Activated T-helper 2 cell treated with anti-CD3 and anti-CD28 coated beads, Interferon-gamma antibody, Interleukin-2, Interleukin-4, amounts not matched to agents 10 μg/mL and 5 μg/mL and 100 μg/mL, durations not matched to agents 14 hours and 24 hours and 36 hours (primary cell): ENCODE measurements at regions not wholly inside any gene's neighbourhood (a gene's known extent, or its start where the extent isn't known, plus 50 kb on each side); places are given as distances from the start of the nearest gene placed in this dataset.
"Not testable (repeated sequence)": the region's sequence is repeated elsewhere in the genome, so short reads cannot be mapped to it uniquely, and the experiment has no call there.

Source experiments
- DNase-seq: peaks from one replicate; pipeline ENCODE4 v3.0.0; 2021; ENCODE audit warnings: low spot score
- H3K27ac Mint-ChIP-seq: one replicate; pipeline ENCODE4 v1.8.0; 2021; ENCODE audit warnings: mixed read lengths
- H3K27me3 Mint-ChIP-seq: one replicate; pipeline ENCODE4 v1.8.0; 2021; ENCODE audit warnings: low read depth, mixed read lengths
- H3K36me3 Mint-ChIP-seq: one replicate; pipeline ENCODE4 v1.8.0; 2021; ENCODE audit warnings: low read depth, mixed read lengths
- H3K4me1 Mint-ChIP-seq: one replicate; pipeline ENCODE4 v1.8.0; 2021; ENCODE audit warnings: low read depth, mixed read lengths
- H3K4me3 Mint-ChIP-seq: one replicate; pipeline ENCODE4 v1.8.0; 2021; ENCODE audit warnings: low read depth, mild to moderate bottlenecking, moderate library complexity, mixed read lengths
- H3K9me3 Mint-ChIP-seq: one replicate; pipeline ENCODE4 v1.8.0; 2021; ENCODE audit warnings: mixed read lengths
- intact Hi-C: fragments of 100-400 bp; cut with micrococcal nuclease; formaldehyde crosslinking; loops from one replicate; pipeline ENCODE4 v1.15.1; 2023

- peaks cover 5% of the 10 kb centered on the region for H3K27me3 Mint-ChIP-seq
- no peak overlapping the region for H3K27ac Mint-ChIP-seq
- H3K4me3 Mint-ChIP-seq: no peak overlapping the region
- no peaks in the 10 kb centered on the region for H3K4me1 Mint-ChIP-seq
- H3K36me3 Mint-ChIP-seq: no peaks in the 10 kb centered on the region
- no peaks in the 10 kb centered on the region for H3K9me3 Mint-ChIP-seq
- DNase-seq: no peak
- intact Hi-C loops: no loop called here
Measured at GRCh38 chr6:144939921-144940320, 654.8 kb downstream of the UTRN start.

GRCh38 chr6:144944106-144944505 lies 659.0 kb downstream of the UTRN start:
- Mint-ChIP-seq H3K4me1 (no peaks in the 10 kb centered on the region), H3K4me3 (no peak overlapping the region), H3K27ac (no peak overlapping the region), H3K9me3 (no peaks in the 10 kb centered on the region), H3K36me3 (no peaks in the 10 kb centered on the region), H3K27me3 (peaks cover 8% of the 10 kb centered on the region)
- no peak for DNase-seq
- intact Hi-C loops: no loop called here

- H3K27me3 Mint-ChIP-seq: peaks cover 8% of the 10 kb centered on the region
- H3K27ac Mint-ChIP-seq: no peak overlapping the region
- no peaks in the 10 kb centered on the region for H3K9me3 Mint-ChIP-seq
- intact Hi-C loops: no loop called here
- no peaks in the 10 kb centered on the region for H3K36me3 Mint-ChIP-seq
- no peak overlapping the region for H3K4me3 Mint-ChIP-seq
- peaks cover 1% of the 10 kb centered on the region for H3K4me1 Mint-ChIP-seq
- no peak for DNase-seq
Measured at GRCh38 chr6:144947398-144947976, 662.4 kb downstream of the UTRN start.

- Mint-ChIP-seq H3K4me3 (no peak overlapping the region), H3K9me3 (no peaks in the 10 kb centered on the region), H3K4me1 (peaks cover 1% of the 10 kb centered on the region), H3K27ac (no peak overlapping the region), H3K36me3 (no peaks in the 10 kb centered on the region), H3K27me3 (peaks cover 5% of the 10 kb centered on the region)
- intact Hi-C loops: no loop called here
- no peak for DNase-seq
Measured at GRCh38 chr6:144951730-144952437, 666.7 kb downstream of the UTRN start.

GRCh38 chr6:144952456-144953240 lies 667.5 kb downstream of the UTRN start:
- H3K4me1 Mint-ChIP-seq: peaks cover 1% of the 10 kb centered on the region
- peaks cover 2% of the 10 kb centered on the region for H3K27me3 Mint-ChIP-seq
- no peak overlapping the region for H3K4me3 Mint-ChIP-seq
- no peaks in the 10 kb centered on the region for H3K9me3 Mint-ChIP-seq
- no peaks in the 10 kb centered on the region for H3K36me3 Mint-ChIP-seq
- intact Hi-C loops: no loop called here
- no peak for DNase-seq
- H3K27ac Mint-ChIP-seq: no peak overlapping the region

- H3K27ac Mint-ChIP-seq: no peak overlapping the region
- peaks cover 2% of the 10 kb centered on the region for H3K27me3 Mint-ChIP-seq
- no peaks in the 10 kb centered on the region for H3K9me3 Mint-ChIP-seq
- intact Hi-C loops: no loop called here
- peaks cover 1% of the 10 kb centered on the region for H3K4me1 Mint-ChIP-seq
- H3K36me3 Mint-ChIP-seq: no peaks in the 10 kb centered on the region
- H3K4me3 Mint-ChIP-seq: no peak overlapping the region
- no peak for DNase-seq
Measured at GRCh38 chr6:144953552-144954240, 668.6 kb downstream of the UTRN start.

DNA sequence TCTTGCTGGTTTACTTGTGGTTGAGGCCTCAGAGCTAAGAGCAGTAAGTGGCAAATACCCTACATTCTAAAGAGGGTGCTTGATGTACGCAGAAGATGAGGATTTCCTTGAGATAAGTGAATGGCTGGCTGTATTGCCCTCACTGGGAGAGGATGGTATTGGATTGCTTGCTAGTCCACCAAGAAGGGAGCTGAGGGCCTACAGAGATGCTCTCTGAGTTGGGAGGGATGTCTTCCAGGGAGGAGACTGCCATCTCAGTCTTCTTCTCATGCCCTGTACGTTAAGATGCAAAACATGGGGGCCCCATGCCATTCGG lies 669.1 kb downstream of the UTRN start:
- Mint-ChIP-seq H3K4me3 (no peak overlapping the region), H3K4me1 (peaks cover 1% of the 10 kb centered on the region), H3K9me3 (no peaks in the 10 kb centered on the region), H3K27ac (no peak overlapping the region), H3K36me3 (no peaks in the 10 kb centered on the region), H3K27me3 (peaks cover 2% of the 10 kb centered on the region)
- no peak for DNase-seq
- intact Hi-C loops: no loop called here

DNA sequence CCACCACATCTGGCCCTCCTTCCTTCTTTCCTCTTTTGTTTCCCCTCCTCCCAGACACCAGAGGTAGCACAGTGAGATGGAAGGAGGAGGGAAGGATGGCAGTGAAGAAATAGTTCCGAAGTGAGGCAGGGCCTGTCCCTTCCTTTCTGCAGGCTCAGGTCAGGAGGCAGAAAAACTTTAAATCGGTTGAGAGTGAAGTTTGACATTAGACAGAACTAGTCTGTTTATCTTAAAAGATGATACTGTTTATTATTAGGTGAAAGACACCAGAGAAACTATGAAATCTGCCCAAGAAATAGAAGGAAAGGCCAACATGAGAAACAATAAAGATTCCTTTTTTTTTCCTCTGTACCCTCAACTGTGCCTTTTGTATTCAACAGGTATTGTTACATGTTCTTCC lies 670.3 kb downstream of the UTRN start:
- H3K4me1 Mint-ChIP-seq: no peaks in the 10 kb centered on the region
- intact Hi-C loops: no loop called here

DNA sequence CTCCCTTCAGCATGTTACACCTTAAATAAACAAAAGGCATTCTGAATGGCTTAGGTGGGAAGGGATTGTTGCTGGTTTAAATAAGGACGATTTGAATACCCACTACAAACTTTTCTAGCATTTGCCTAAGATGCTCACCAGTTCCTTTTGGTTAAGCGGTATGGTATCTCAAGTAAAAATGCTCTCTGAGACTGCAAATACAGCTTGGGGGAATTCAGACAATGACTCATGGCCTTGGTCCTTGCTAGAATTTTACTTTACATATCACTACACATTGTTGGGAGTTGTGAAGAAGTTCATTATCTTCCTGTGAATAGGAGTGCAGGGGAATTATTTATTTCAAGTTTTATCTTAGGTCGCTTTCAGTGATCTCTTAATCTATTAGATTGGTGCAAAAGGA lies 670.7 kb downstream of the UTRN start:
- H3K4me1 Mint-ChIP-seq: no peaks in the 10 kb centered on the region
- intact Hi-C loops: no loop called here
- no peak overlapping the region for H3K27ac Mint-ChIP-seq
- no peak for DNase-seq
- H3K4me3 Mint-ChIP-seq: no peak overlapping the region
- H3K36me3 Mint-ChIP-seq: no peaks in the 10 kb centered on the region
- peaks cover 2% of the 10 kb centered on the region for H3K27me3 Mint-ChIP-seq
- H3K9me3 Mint-ChIP-seq: no peaks in the 10 kb centered on the region

More for the DNA sequence above, 670.3 kb downstream of the UTRN start:
- DNase-seq: no peak
- Mint-ChIP-seq H3K9me3 (no peaks in the 10 kb centered on the region), H3K4me3 (no peak overlapping the region), H3K27me3 (peaks cover 2% of the 10 kb centered on the region), H3K27ac (no peak overlapping the region), H3K36me3 (no peaks in the 10 kb centered on the region)

DNA sequence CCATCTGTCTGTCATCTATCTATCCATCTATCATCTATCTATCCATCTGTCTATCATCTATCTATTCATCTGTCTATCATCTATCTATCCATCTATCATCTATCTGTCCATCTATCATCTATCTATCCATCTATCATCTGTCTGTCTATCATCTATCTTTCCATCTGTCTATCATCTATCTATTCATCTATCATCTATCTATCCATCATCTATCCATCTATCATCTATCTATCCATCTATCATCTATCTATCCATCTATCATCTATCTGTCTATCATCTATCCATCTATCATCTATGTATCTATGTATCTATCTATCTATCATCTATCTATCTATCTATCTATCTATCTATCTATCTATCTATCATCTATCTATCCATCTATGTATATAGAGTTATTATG lies 671.6 kb downstream of the UTRN start:
- H3K4me3 Mint-ChIP-seq, H3K27ac Mint-ChIP-seq, H3K9me3 Mint-ChIP-seq, DNase-seq, H3K4me1 Mint-ChIP-seq, H3K36me3 Mint-ChIP-seq, H3K27me3 Mint-ChIP-seq, intact Hi-C loops: not testable (repeated sequence)

GRCh38 chr6:144957236-144957937 lies 672.3 kb downstream of the UTRN start:
- H3K9me3 Mint-ChIP-seq: no peaks in the 10 kb centered on the region
- no peaks in the 10 kb centered on the region for H3K36me3 Mint-ChIP-seq
- H3K4me3 Mint-ChIP-seq: no peak overlapping the region
- intact Hi-C loops: no loop called here
- no peaks in the 10 kb centered on the region for H3K4me1 Mint-ChIP-seq
- peaks cover 1% of the 10 kb centered on the region for H3K27me3 Mint-ChIP-seq
- H3K27ac Mint-ChIP-seq: no peak overlapping the region
- no peak for DNase-seq

DNA sequence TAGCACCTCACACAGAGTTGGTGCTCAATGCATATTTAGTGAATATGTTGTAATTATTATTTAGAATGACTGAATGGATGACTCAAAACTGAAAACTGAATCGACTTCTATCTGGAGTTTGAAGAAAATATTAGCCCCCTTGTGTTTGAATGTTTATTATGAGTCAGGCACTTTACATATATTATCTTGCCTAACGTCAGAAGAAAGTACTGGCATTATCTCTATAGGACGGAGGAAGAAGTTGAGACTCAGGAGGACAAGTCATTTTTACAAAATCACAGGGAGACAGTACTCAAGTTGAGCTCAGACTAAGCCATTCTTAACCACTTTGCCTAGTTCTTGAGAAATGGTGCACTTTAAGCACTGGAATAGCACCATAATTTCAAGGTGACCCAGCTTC lies 684.0 kb downstream of the UTRN start:
- H3K27ac Mint-ChIP-seq: no peak overlapping the region
- intact Hi-C loops: no loop called here
- no peaks in the 10 kb centered on the region for H3K36me3 Mint-ChIP-seq
- no peak for DNase-seq
- peaks cover 7% of the 10 kb centered on the region for H3K27me3 Mint-ChIP-seq
- H3K4me3 Mint-ChIP-seq: no peak overlapping the region
- no peaks in the 10 kb centered on the region for H3K4me1 Mint-ChIP-seq
- H3K9me3 Mint-ChIP-seq: no peaks in the 10 kb centered on the region
